Ishikawa (cell line): ENCODE measurements at regions not wholly inside any gene's neighbourhood (a gene's known extent, or its start where the extent isn't known, plus 50 kb on each side); places are given as distances from the start of the nearest gene placed in this dataset.

Source experiments
- CEBPB ChIP-seq: IDR thresholded peaks from 2 replicates; pipeline ENCODE4 v1.6.1; 2012
- CREB1 ChIP-seq: IDR thresholded peaks from 2 replicates; pipeline ENCODE4 v1.6.1; 2012; ENCODE audit warnings: low read depth
- EGR1 ChIP-seq: IDR thresholded peaks from 2 replicates; pipeline ENCODE4 v1.6.1; 2012
- EP300 ChIP-seq: IDR thresholded peaks from 2 replicates; pipeline ENCODE4 v1.6.1; 2012; ENCODE audit warnings: borderline replicate concordance
- FOXM1 ChIP-seq: IDR thresholded peaks from 2 replicates; pipeline ENCODE4 v1.6.1; 2012; ENCODE audit warnings: low read depth, borderline replicate concordance
- MAX ChIP-seq: IDR thresholded peaks from 2 replicates; pipeline ENCODE4 v1.6.1; 2012
- NFIC ChIP-seq: IDR thresholded peaks from 2 replicates; pipeline ENCODE4 v1.6.1; 2012
- RAD21 ChIP-seq: IDR thresholded peaks from 2 replicates; pipeline ENCODE4 v1.6.1; 2012; ENCODE audit warnings: low read depth
- REST ChIP-seq: IDR thresholded peaks from 2 replicates; pipeline ENCODE4 v1.6.1; 2012; ENCODE audit warnings: low read depth, mild to moderate bottlenecking
- TAF1 ChIP-seq: IDR thresholded peaks from 2 replicates; pipeline ENCODE4 v1.6.1; 2012; ENCODE audit warnings: low read depth, mild to moderate bottlenecking
- TCF12 ChIP-seq: IDR thresholded peaks from 2 replicates; pipeline ENCODE4 v1.6.1; 2012; ENCODE audit warnings: low read depth
- TEAD4 ChIP-seq: IDR thresholded peaks from 2 replicates; pipeline ENCODE4 v1.6.1; 2012
- USF1 ChIP-seq: IDR thresholded peaks from 2 replicates; pipeline ENCODE4 v1.6.1; 2012
- YY1 ChIP-seq: IDR thresholded peaks from 2 replicates; pipeline ENCODE4 v1.6.1; 2012; ENCODE audit warnings: low read depth
- ZBTB7A ChIP-seq: IDR thresholded peaks from 2 replicates; pipeline ENCODE4 v1.6.1; 2012; ENCODE audit warnings: low read depth

GRCh38 chr2:172207911-172208310, 105.2 kb upstream of the DLX2 start:
- no peak for TF ChIP-seq EP300
- no peak for TF ChIP-seq USF1
- TF ChIP-seq RAD21: no peak

- no peak for TF ChIP-seq TEAD4
- no peak for TF ChIP-seq TCF12
- no peak for TF ChIP-seq ZBTB7A
- TF ChIP-seq FOXM1: no peak
- TF ChIP-seq EGR1: no peak
Observed at GRCh38 chr2:172208791-172209325, 106.2 kb upstream of the DLX2 start.

GRCh38 chr2:172210599-172210998, 107.9 kb upstream of the DLX2 start:
- TF ChIP-seq CREB1 (no peak), NFIC (no peak), USF1 (no peak), TCF12 (no peak), EGR1 (no peak), CEBPB (no peak), EP300 (no peak), FOXM1 (no peak), TEAD4 (no peak), YY1 (no peak), REST (no peak)

- TF ChIP-seq USF1 (peak; percentile 28; the same call in 1 of the 2 replicates), MAX (no peak)
Observed at GRCh38 chr2:172211512-172211911, 108.8 kb upstream of the DLX2 start.

- no peak for TF ChIP-seq YY1
- no peak for TF ChIP-seq NFIC
- TF ChIP-seq TCF12: no peak
- TF ChIP-seq FOXM1: no peak
- TF ChIP-seq USF1: no peak
- no peak for TF ChIP-seq ZBTB7A
- TF ChIP-seq TEAD4: no peak
- TF ChIP-seq EGR1: no peak
- no peak for TF ChIP-seq CREB1
Observed at GRCh38 chr2:172213116-172213860, 110.6 kb upstream of the DLX2 start.

GRCh38 chr2:172214252-172214651, 111.6 kb upstream of the DLX2 start:
- TF ChIP-seq EGR1 (no peak), MAX (no peak), EP300 (no peak), RAD21 (no peak), TEAD4 (no peak), USF1 (no peak), YY1 (no peak), FOXM1 (no peak), CREB1 (no peak), REST (no peak), CEBPB (no peak), NFIC (no peak), TCF12 (no peak), TAF1 (no peak), ZBTB7A (no peak)
